ENCODE measurements at regions not wholly inside any gene's neighbourhood (a gene's known extent, or its start where the extent isn't known, plus 50 kb on each side); places are given as distances from the start of the nearest gene placed in this dataset.

GRCh38 chrX:20364238-20364637 lies 97.5 kb upstream of the RPS6KA3 start:
- DNase-seq = no peak

GRCh38 chrX:20363275-20363674 lies 96.6 kb upstream of the RPS6KA3 start:
- no peak for DNase-seq

GRCh38 chrX:20362268-20363267 lies 95.9 kb upstream of the RPS6KA3 start:
- DNase-seq = no peak

- no peak for DNase-seq
These were observed 95.2 kb upstream of the RPS6KA3 start for GRCh38 chrX:20361890-20362262.

- DNase-seq = no peak
These were observed 94.6 kb upstream of the RPS6KA3 start for GRCh38 chrX:20361081-20361889.

- DNase-seq = no peak
These were observed 88.5 kb upstream of the RPS6KA3 start for GRCh38 chrX:20355187-20355586.

GRCh38 chrX:20354505-20354904 lies 87.8 kb upstream of the RPS6KA3 start:
- no peak for DNase-seq

- DNase-seq = no peak
These were observed 86.2 kb upstream of the RPS6KA3 start for GRCh38 chrX:20352935-20353336.

- no peak for DNase-seq
These were observed 85.8 kb upstream of the RPS6KA3 start for GRCh38 chrX:20352504-20352903.

- DNase-seq = no peak
These were observed 83.9 kb upstream of the RPS6KA3 start for GRCh38 chrX:20350596-20350995.

GRCh38 chrX:20348139-20348538 lies 81.4 kb upstream of the RPS6KA3 start:
- no peak for DNase-seq

GRCh38 chrX:20347481-20347880 lies 80.8 kb upstream of the RPS6KA3 start:
- no peak for DNase-seq

GRCh38 chrX:20333672-20334071 lies 67.0 kb upstream of the RPS6KA3 start:
- DNase-seq = no peak

GRCh38 chrX:20330545-20330944 lies 63.8 kb upstream of the RPS6KA3 start:
- no peak for DNase-seq

- no peak for DNase-seq
These were observed 62.7 kb upstream of the RPS6KA3 start for GRCh38 chrX:20329435-20329834.

GRCh38 chrX:20325786-20326388 lies 59.2 kb upstream of the RPS6KA3 start:
- no peak for DNase-seq

GRCh38 chrX:20322887-20323286 lies 56.2 kb upstream of the RPS6KA3 start:
- DNase-seq = no peak

- DNase-seq = no peak
These were observed 53.9 kb upstream of the RPS6KA3 start for GRCh38 chrX:20320461-20321159.

GRCh38 chrX:20319054-20319453 lies 52.3 kb upstream of the RPS6KA3 start:
- no peak for DNase-seq

- no peak for DNase-seq
These were observed 51.2 kb upstream of the RPS6KA3 start for GRCh38 chrX:20317873-20318272.

Measured in NK-92 treated with Interleukin-12 subunit alpha and Interleukin-12 subunit beta, amount 100 ng/mL, for 24 hours (cell line).